ENCODE measurements at regions not wholly inside any gene's neighbourhood (a gene's known extent, or its start where the extent isn't known, plus 50 kb on each side); places are given as distances from the start of the nearest gene placed in this dataset.

DNA sequence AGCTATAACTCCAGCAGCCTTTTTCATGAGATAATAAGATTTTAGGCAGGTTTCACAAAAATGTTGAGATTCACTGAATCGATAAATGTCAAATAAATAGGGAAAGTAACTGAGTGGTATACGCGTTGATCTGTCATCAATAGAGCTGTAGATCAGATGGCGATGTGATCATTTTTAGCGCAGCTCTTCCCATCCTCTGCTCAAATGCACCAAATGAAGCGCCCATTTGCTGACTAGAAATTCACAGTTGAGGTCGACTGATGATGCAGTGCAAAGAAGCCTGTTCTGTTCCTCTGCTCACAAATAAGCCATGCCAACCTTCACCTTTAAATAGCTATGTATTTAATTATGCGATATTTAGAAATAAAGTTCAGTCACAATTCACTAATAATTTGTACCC, 693.5 kb downstream of the ARHGAP15 start:
- DNase-seq (ENCODE audit: low read depth), result no peak
- TF ChIP-seq, protein P1, sequence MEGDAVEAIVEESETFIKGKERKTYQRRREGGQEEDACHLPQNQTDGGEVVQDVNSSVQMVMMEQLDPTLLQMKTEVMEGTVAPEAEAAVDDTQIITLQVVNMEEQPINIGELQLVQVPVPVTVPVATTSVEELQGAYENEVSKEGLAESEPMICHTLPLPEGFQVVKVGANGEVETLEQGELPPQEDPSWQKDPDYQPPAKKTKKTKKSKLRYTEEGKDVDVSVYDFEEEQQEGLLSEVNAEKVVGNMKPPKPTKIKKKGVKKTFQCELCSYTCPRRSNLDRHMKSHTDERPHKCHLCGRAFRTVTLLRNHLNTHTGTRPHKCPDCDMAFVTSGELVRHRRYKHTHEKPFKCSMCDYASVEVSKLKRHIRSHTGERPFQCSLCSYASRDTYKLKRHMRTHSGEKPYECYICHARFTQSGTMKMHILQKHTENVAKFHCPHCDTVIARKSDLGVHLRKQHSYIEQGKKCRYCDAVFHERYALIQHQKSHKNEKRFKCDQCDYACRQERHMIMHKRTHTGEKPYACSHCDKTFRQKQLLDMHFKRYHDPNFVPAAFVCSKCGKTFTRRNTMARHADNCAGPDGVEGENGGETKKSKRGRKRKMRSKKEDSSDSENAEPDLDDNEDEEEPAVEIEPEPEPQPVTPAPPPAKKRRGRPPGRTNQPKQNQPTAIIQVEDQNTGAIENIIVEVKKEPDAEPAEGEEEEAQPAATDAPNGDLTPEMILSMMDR (IDR thresholded peaks at IDR 0.05; ENCODE audit: low read depth, low read length, missing control alignments), result no peak
- no peak overlapping the region for H3K4me3 ChIP-seq (ENCODE audit: low read depth, low read length)

DNA sequence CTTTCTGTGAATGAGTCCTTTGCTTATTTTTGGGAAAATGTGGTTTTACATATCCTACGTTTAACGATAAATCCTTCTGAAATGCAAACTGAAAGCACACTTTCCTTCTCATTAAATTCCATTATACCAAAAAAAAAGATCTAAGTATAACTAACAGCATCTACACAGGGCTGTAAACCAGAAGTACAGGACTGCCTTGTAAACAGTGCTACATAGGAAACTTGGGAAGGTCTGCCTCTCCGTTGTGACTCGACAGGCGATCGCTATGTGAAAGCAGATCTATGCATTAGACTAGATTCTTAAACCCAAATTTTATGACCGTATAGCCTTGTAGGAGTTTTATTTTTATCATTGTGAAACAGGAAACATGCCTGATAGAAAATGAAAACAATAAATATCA, 690.5 kb downstream of the ARHGAP15 start:
- no peak overlapping the region for H3K4me3 ChIP-seq (ENCODE audit: low read depth, low read length)
- TF ChIP-seq, protein P1 (IDR thresholded peaks at IDR 0.05; ENCODE audit: low read depth, low read length, missing control alignments), result no peak
- no peak for DNase-seq (ENCODE audit: low read depth)

DNA sequence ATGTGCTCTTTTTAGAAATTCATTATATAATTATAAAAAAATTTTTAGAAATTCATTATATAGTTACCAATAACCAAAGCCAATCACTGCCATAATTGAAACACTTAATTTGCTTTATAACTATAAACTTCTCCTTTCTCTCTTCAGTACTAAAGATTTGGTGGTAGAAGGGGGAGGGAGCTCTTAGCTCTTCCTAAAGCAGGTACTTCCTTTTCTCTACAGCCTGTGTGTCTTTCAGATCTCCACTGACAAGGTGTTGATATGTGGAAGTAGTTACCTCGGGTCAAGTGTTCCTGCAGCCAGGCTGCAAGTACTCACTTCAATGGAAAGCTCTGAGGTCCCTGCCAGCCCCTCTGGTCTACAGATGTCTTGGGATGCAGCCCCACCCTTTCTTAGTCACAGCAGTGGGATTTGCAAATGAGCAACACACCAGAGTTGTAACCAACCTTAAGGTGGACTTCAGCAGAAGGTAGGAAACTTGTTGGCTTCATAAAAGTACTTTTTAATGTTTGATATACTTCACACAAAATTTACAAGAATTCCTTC, 690.0 kb downstream of the ARHGAP15 start:
- H3K4me3 ChIP-seq (ENCODE audit: low read depth, low read length), result no peak overlapping the region
- TF ChIP-seq, protein P1 (IDR thresholded peaks at IDR 0.05; ENCODE audit: low read depth, low read length, missing control alignments), result no peak
- no peak for DNase-seq (ENCODE audit: low read depth)

All from GM12864 (cell line).